OCI-LY3 (cell line): ENCODE measurements at regions not wholly inside any gene's neighbourhood (a gene's known extent, or its start where the extent isn't known, plus 50 kb on each side); places are given as distances from the start of the nearest gene placed in this dataset.

ENCODE experiments used
- H2AFZ ChIP-seq: fragments of 200-600, 300-600 bp; shearing (Covaris generic); 2 replicates; pipeline ENCODE4 v1.6.0; 2014; ENCODE audit warnings: antibody characterized with exemption, low read depth, low read length
- H3K27ac ChIP-seq: fragments of 200-600, 300-600 bp; sonication (generic); 2 replicates; pipeline ENCODE4 v1.5.1; 2014; ENCODE audit warnings: mild to moderate bottlenecking, low read length, moderate library complexity, mixed read lengths
- H3K27me3 ChIP-seq: fragments of 200-600, 300-600 bp; sonication (generic); 2 replicates; pipeline ENCODE4 v1.6.1; 2014; ENCODE audit warnings: low read depth, low read length, mixed read lengths
- H3K36me3 ChIP-seq: fragments of 200-600, 300-600 bp; sonication (generic); replicated peaks from 2 replicates; pipeline ENCODE3; 2014; ENCODE audit warnings: low read depth, low read length, mixed read lengths
- H3K4me1 ChIP-seq: fragments of 300-600, 200-600 bp; sonication (generic); 2 replicates; pipeline ENCODE4 v1.6.1; 2014; ENCODE audit warnings: low read length, mixed read lengths
- H3K4me2 ChIP-seq: fragments of 200-600, 300-600 bp; sonication (generic); 2 replicates; pipeline ENCODE4 v1.6.1; 2014; ENCODE audit warnings: low read length, mixed read lengths
- H3K4me3 ChIP-seq: fragments of 300-600, 200-600 bp; sonication (generic); 2 replicates; pipeline ENCODE4 v1.5.1; 2014; ENCODE audit warnings: antibody characterized with exemption, mild to moderate bottlenecking, low read length, moderate library complexity
- H3K79me2 ChIP-seq: fragments of 300-600, 200-600 bp; shearing (Covaris generic); 2 replicates; pipeline ENCODE4 v1.6.1; 2014; ENCODE audit warnings: mild to moderate bottlenecking, low read length, mixed read lengths
- H3K9ac ChIP-seq: fragments of 300-600, 200-600 bp; shearing (Covaris generic); 2 replicates; pipeline ENCODE4 v1.6.0; 2014; ENCODE audit warnings: mild to moderate bottlenecking, low read length, moderate library complexity
- H3K9me3 ChIP-seq: fragments of 200-600, 300-600 bp; shearing (Covaris generic); 2 replicates; pipeline ENCODE4 v1.6.1; 2014; ENCODE audit warnings: low read length, mixed read lengths; ENCODE audit not compliant: insufficient read depth
- H4K20me1 ChIP-seq: fragments of 200-600, 300-600 bp; sonication (generic); 2 replicates; pipeline ENCODE4 v1.6.1; 2016; ENCODE audit warnings: low read length, mixed read lengths; ENCODE audit not compliant: insufficient read depth
- CTCF ChIP-seq: fragments of 200-600, 300-600 bp; sonication (generic); IDR thresholded peaks from 2 replicates; pipeline ENCODE4 v1.5.1; 2014; ENCODE audit warnings: antibody characterized with exemption, low read length, low read depth
- EZH2phosphoT487 ChIP-seq: fragments of 200-600 bp; shearing (Covaris generic); IDR thresholded peaks from 2 replicates; pipeline ENCODE4 v1.6.1; 2018; ENCODE audit warnings: antibody characterized with exemption, mixed run types, low read depth

- no peak overlapping the region for H3K27ac ChIP-seq
- H2AFZ ChIP-seq: no peak overlapping the region
- no peaks in the 10 kb centered on the region for H3K79me2 ChIP-seq
- no peak overlapping the region for H3K9ac ChIP-seq
- H3K4me2 ChIP-seq: no peak overlapping the region
- no peaks in the 10 kb centered on the region for H3K9me3 ChIP-seq
- no peaks in the 10 kb centered on the region for H4K20me1 ChIP-seq
- no peaks in the 10 kb centered on the region for H3K4me1 ChIP-seq
- no peak overlapping the region for H3K4me3 ChIP-seq
- TF ChIP-seq EZH2phosphoT487: no peak
- TF ChIP-seq CTCF: no peak
- H3K27me3 ChIP-seq: no peaks in the 10 kb centered on the region
- H3K36me3 ChIP-seq: no peaks in the 10 kb centered on the region
Measured at GRCh38 chr7:8314566-8314965, 52.6 kb upstream of the ICA1 start.

- Histone ChIP-seq H3K4me2 (no peak overlapping the region), H3K27ac (no peak overlapping the region), H3K9me3 (no peaks in the 10 kb centered on the region), H3K4me3 (no peak overlapping the region), H3K36me3 (no peaks in the 10 kb centered on the region), H3K4me1 (no peaks in the 10 kb centered on the region), H2AFZ (no peak overlapping the region), H3K27me3 (no peaks in the 10 kb centered on the region), H4K20me1 (no peaks in the 10 kb centered on the region), H3K9ac (no peak overlapping the region), H3K79me2 (no peaks in the 10 kb centered on the region)
- no peak for TF ChIP-seq CTCF
- no peak for TF ChIP-seq EZH2phosphoT487
Measured at GRCh38 chr7:8319115-8319514, 57.1 kb upstream of the ICA1 start.

GRCh38 chr7:8320174-8320573 is 58.2 kb upstream of the ICA1 start:
- no peak for TF ChIP-seq EZH2phosphoT487
- TF ChIP-seq CTCF: no peak

GRCh38 chr7:8321312-8321711 is 59.3 kb upstream of the ICA1 start:
- H3K36me3 ChIP-seq: no peaks in the 10 kb centered on the region
- no peaks in the 10 kb centered on the region for H4K20me1 ChIP-seq
- no peaks in the 10 kb centered on the region for H3K9me3 ChIP-seq
- H3K27ac ChIP-seq: no peak overlapping the region
- no peaks in the 10 kb centered on the region for H3K27me3 ChIP-seq
- no peak overlapping the region for H3K4me3 ChIP-seq
- H2AFZ ChIP-seq: no peak overlapping the region
- H3K79me2 ChIP-seq: no peaks in the 10 kb centered on the region
- no peak overlapping the region for H3K4me2 ChIP-seq
- H3K4me1 ChIP-seq: no peaks in the 10 kb centered on the region
- no peak overlapping the region for H3K9ac ChIP-seq
- no peak for TF ChIP-seq CTCF
- TF ChIP-seq EZH2phosphoT487: no peak

More at GRCh38 chr7:8320174-8320573, 58.2 kb upstream of the ICA1 start:
- Histone ChIP-seq H3K79me2 (no peaks in the 10 kb centered on the region), H3K27me3 (no peaks in the 10 kb centered on the region), H4K20me1 (no peaks in the 10 kb centered on the region), H3K9me3 (no peaks in the 10 kb centered on the region), H3K27ac (no peak overlapping the region), H3K4me2 (no peak overlapping the region), H3K4me1 (no peaks in the 10 kb centered on the region), H2AFZ (no peak overlapping the region), H3K9ac (no peak overlapping the region), H3K4me3 (no peak overlapping the region), H3K36me3 (no peaks in the 10 kb centered on the region)
